ENCODE measurements at regions not wholly inside any gene's neighbourhood (a gene's known extent, or its start where the extent isn't known, plus 50 kb on each side); places are given as distances from the start of the nearest gene placed in this dataset.

- TF ChIP-seq SP2 (IDR thresholded peaks at IDR 0.05; ENCODE audit: low read length) (no peak), CHD2 (IDR thresholded peaks at IDR 0.05; ENCODE audit: low read length) (no peak)
These were observed 428.9 kb upstream of the B3GAT1 start for GRCh38 chr11:134840945-134841344.
